ENCODE measurements at regions not wholly inside any gene's neighbourhood (a gene's known extent, or its start where the extent isn't known, plus 50 kb on each side); places are given as distances from the start of the nearest gene placed in this dataset.

DNA sequence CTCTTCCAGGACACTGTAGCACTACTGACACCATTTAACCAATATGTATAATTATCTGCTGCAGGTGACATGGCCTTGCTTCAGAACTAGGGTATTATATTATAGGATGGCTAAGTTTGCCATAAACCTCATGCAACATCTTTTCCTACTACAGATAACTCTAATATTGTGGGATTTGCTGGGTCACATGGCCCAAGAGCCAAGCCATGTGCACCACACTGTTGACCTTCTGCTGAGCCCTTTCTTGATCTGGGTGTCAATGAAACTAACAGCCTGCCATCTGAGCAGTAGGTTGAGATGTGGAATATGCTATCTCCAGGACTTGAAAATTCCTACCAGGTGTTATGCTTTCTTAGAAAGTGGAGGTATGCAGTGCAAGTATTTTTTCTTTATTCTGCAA lies 2291.1 kb downstream of the MRPL39 start:
- TF ChIP-seq CEBPB (IDR thresholded peaks at IDR 0.05; ENCODE audit: low read depth, low read length) (no peak), FOS (IDR thresholded peaks at IDR 0.05; ENCODE audit: low read depth, low read length) (no peak), CHD1 (IDR thresholded peaks at IDR 0.05; ENCODE audit: low read depth, low read length) (no peak)
- TF ChIP-seq, protein P1, sequence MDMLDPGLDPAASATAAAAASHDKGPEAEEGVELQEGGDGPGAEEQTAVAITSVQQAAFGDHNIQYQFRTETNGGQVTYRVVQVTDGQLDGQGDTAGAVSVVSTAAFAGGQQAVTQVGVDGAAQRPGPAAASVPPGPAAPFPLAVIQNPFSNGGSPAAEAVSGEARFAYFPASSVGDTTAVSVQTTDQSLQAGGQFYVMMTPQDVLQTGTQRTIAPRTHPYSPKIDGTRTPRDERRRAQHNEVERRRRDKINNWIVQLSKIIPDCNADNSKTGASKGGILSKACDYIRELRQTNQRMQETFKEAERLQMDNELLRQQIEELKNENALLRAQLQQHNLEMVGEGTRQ (IDR thresholded peaks at IDR 0.05; ENCODE audit: low read depth, low read length): no peak
- no peak overlapping the region for H3K14ac ChIP-seq (replicated peaks; ENCODE audit: low read depth, low read length)
- POLR2A ChIA-PET (ENCODE audit: unreplicated experiment): no interaction called here
- H3K27ac ChIP-seq (ENCODE audit: insufficient read depth, low read length): no peak overlapping the region
- no peak overlapping the region for H2BK15ac ChIP-seq (ENCODE audit: low read depth, low read length)
- H3K9me3 ChIP-seq (ENCODE audit: control insufficient read depth, insufficient read depth, low read length): peaks cover 6% of the 10 kb centered on the region; the same call in 1 of the 2 replicates
- no peak overlapping the region for H2AK5ac ChIP-seq (ENCODE audit: low read depth, low read length)
- intact Hi-C loops (cut with micrococcal nuclease): no loop called here
- BruUV-seq (replicated peaks): no TSS peak
- H2AK9ac ChIP-seq (replicated peaks; ENCODE audit: low read depth, low read length, poor library complexity): no peak overlapping the region
- no peak overlapping the region for H4K91ac ChIP-seq (ENCODE audit: insufficient read depth, low read depth, low read length)
- no peak overlapping the region for H3K4me3 ChIP-seq (ENCODE audit: insufficient read depth, low read depth, low read length)
- no peaks in the 10 kb centered on the region for H3K79me1 ChIP-seq (ENCODE audit: low read depth in 1 of 2, low read length in 2 of 2)
- H3K56ac ChIP-seq (ENCODE audit: extremely low read depth, insufficient read depth, low read length): no peak overlapping the region
- ATAC-seq (ENCODE audit: low read depth) (no peak), DNase-seq (no peak)
- H4K5ac ChIP-seq (ENCODE audit: low read depth, low read length): no peak overlapping the region
- no peak overlapping the region for H2AFZ ChIP-seq (replicated peaks; ENCODE audit: low read length, poor library complexity)
- no peaks in the 10 kb centered on the region for H3K9me1 ChIP-seq (ENCODE audit: insufficient read depth, low read length)
- H3K9ac ChIP-seq (ENCODE audit: low read depth, low read length): no peak overlapping the region
- CTCF ChIA-PET: no interaction called here
- H2BK5ac ChIP-seq (ENCODE audit: low read depth, low read length, poor library complexity, severe bottlenecking): no peak overlapping the region
- H2BK120ac ChIP-seq (ENCODE audit: low read depth, low read length): no peak overlapping the region
- H3K23ac ChIP-seq (ENCODE audit: low read depth, low read length): no peak overlapping the region
- no peaks in the 10 kb centered on the region for H4K20me1 ChIP-seq (ENCODE audit: insufficient read depth, low read length)
- H4K8ac ChIP-seq (ENCODE audit: low read depth in 2 of 2, low read length in 2 of 2): no peak overlapping the region
- no peak overlapping the region for H2BK20ac ChIP-seq (ENCODE audit: low read depth, low read length)
- in situ Hi-C loops (cut with MboI; ENCODE audit: low sequenced_read_pairs): no loop called here
- H3K18ac ChIP-seq (ENCODE audit: low read depth, low read length): no peak overlapping the region
- no peaks in the 10 kb centered on the region for H3K36me3 ChIP-seq (ENCODE audit: control insufficient read depth, insufficient read depth, low read length)
- dilution Hi-C loops (cut with HindIII; ENCODE audit: low sequenced_read_pairs, unreplicated experiment): no loop called here
- H3K4ac ChIP-seq (ENCODE audit: low read depth, low read length): no peak overlapping the region
- H3K4me2 ChIP-seq (ENCODE audit: low read depth, low read length): no peak overlapping the region
- no peaks in the 10 kb centered on the region for H3K4me1 ChIP-seq (ENCODE audit: control insufficient read depth, insufficient read depth, low read length)
- H3K27me3 ChIP-seq (ENCODE audit: control insufficient read depth, insufficient read depth, low read length): no peaks in the 10 kb centered on the region

Data from IMR-90 (cell line).